Fibroblast of lung (primary cell): ENCODE measurements at regions not wholly inside any gene's neighbourhood (a gene's known extent, or its start where the extent isn't known, plus 50 kb on each side); places are given as distances from the start of the nearest gene placed in this dataset.

ENCODE experiments used
- DNase-seq, 2 donors: peaks; one replicate each; pipeline versions ENCODE4 v3.0.0 to v3.0.0-alpha.2; 2010; ENCODE audit warnings: low read depth in 2 of 2
- H2AFZ ChIP-seq: 2 replicates; pipeline ENCODE4 v1.5.1; 2012; ENCODE audit warnings: low read length, control low read depth, inconsistent platforms
- H3K27ac ChIP-seq: 2 replicates; pipeline ENCODE4 v1.5.1; 2011; ENCODE audit warnings: low read length, control low read depth; ENCODE audit not compliant: insufficient read depth
- H3K27me3 ChIP-seq: 2 replicates; pipeline ENCODE4 v1.5.1; 2011; ENCODE audit warnings: mild to moderate bottlenecking, low read length; ENCODE audit not compliant: control insufficient read depth, insufficient read depth
- H3K36me3 ChIP-seq: 2 replicates; pipeline ENCODE4 v1.5.1; 2011; ENCODE audit warnings: low read length; ENCODE audit not compliant: control insufficient read depth, insufficient read depth
- H3K4me1 ChIP-seq: 2 replicates; pipeline ENCODE4 v1.5.1; 2011; ENCODE audit warnings: low read length; ENCODE audit not compliant: control insufficient read depth, insufficient read depth; ENCODE audit errors: extremely low read depth
- H3K4me2 ChIP-seq: 2 replicates; pipeline ENCODE4 v1.5.1; 2011; ENCODE audit warnings: low read length, control low read depth; ENCODE audit not compliant: insufficient read depth; ENCODE audit errors: extremely low read depth
- H3K4me3 ChIP-seq, 4 experiments: fragments of 200-600 bp in 1 of 4; sonication (generic) in 1 of 4; replicated peaks in 1 of 4; 2 replicates each; pipeline ENCODE4 v1.5.1; 2011 to 2016; ENCODE audit warnings: low read length in 4 of 4, low read depth in 3 of 4, mild to moderate bottlenecking in 3 of 4, control low read depth in 2 of 4, inconsistent platforms in 1 of 4, mixed read lengths in 1 of 4; ENCODE audit not compliant: insufficient read depth in 1 of 4; ENCODE audit errors: control extremely low read depth in 1 of 4
- H3K79me2 ChIP-seq: 2 replicates; pipeline ENCODE4 v1.5.1; 2012; ENCODE audit warnings: mild to moderate bottlenecking, low read length, inconsistent platforms; ENCODE audit not compliant: control insufficient read depth, insufficient read depth
- H3K9ac ChIP-seq: 2 replicates; pipeline ENCODE4 v1.5.1; 2011; ENCODE audit warnings: mild to moderate bottlenecking, low read length, control low read depth; ENCODE audit not compliant: insufficient read depth
- H3K9me3 ChIP-seq: 2 replicates; pipeline ENCODE4 v1.5.1; 2012; ENCODE audit warnings: low read depth, low read length; ENCODE audit not compliant: control insufficient read depth, insufficient read depth
- H4K20me1 ChIP-seq: 2 replicates; pipeline ENCODE4 v1.5.1; 2011; ENCODE audit warnings: low read length; ENCODE audit not compliant: control insufficient read depth, insufficient read depth; ENCODE audit errors: extremely low read depth
- CTCF ChIP-seq, 2 donors: IDR thresholded peaks in 1 of 2; conservative IDR thresholded peaks in 1 of 2; 1 replicate in 1 of 2; 2 replicates in 1 of 2; pipeline ENCODE4 v1.5.1; 2011 to 2012; ENCODE audit warnings: low read length in 2 of 2, control low read depth in 1 of 2, inconsistent platforms in 1 of 2, low read depth in 1 of 2, mild to moderate bottlenecking in 1 of 2
- EZH2 ChIP-seq: IDR thresholded peaks from 2 replicates; pipeline ENCODE4 v1.5.1; 2012; ENCODE audit warnings: low read length, control low read depth, mild to moderate bottlenecking; ENCODE audit errors: missing control alignments

DNA sequence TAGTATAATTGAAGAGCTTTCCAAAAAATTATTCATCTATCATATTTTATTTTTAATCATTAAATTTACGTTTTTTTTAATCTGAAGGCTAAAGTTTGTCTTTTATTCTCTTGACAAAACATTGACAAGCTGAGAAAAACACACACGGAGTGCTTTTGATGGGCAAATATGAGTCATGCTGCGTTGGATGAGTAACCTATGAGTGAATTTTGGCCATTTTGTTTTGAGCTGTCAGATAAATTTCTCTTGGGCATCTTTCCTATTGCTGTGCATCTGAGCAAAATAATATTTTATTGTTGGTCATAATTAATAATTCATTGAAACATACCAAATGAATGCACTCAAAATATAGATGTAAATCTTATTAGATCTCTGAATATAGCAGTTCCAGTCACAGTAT lies 1144.1 kb upstream of the ADGRL2 start:
- Histone ChIP-seq H3K4me1 (no peaks in the 10 kb centered on the region), H3K27ac (no peak overlapping the region), H2AFZ (no peak overlapping the region), H3K27me3 (no peaks in the 10 kb centered on the region), H3K36me3 (no peaks in the 10 kb centered on the region), H3K9me3 (no peaks in the 10 kb centered on the region), H3K9ac (no peak overlapping the region), H3K4me3 (no peak overlapping the region), H3K4me2 (no peak overlapping the region), H4K20me1 (no peaks in the 10 kb centered on the region), H3K79me2 (no peaks in the 10 kb centered on the region)
- TF ChIP-seq EZH2, result no peak
- peak; percentile 14 to 38 for DNase-seq

- H3K4me1 ChIP-seq, result no peaks in the 10 kb centered on the region
- no peak overlapping the region for H2AFZ ChIP-seq
- no peaks in the 10 kb centered on the region for H4K20me1 ChIP-seq
- no peaks in the 10 kb centered on the region for H3K36me3 ChIP-seq
- no peak overlapping the region for H3K27ac ChIP-seq
- H3K27me3 ChIP-seq, result no peaks in the 10 kb centered on the region
- no peak overlapping the region for H3K4me3 ChIP-seq
- H3K4me2 ChIP-seq, result no peak overlapping the region
- TF ChIP-seq CTCF (conservative IDR thresholded peaks at IDR 0.05 in 1 of 2, IDR thresholded peaks at IDR 0.05 in 1 of 2; ENCODE audit: low read depth in 1 of 2, low read length in 2 of 2), result peak in 1 of 2 donors; percentile 45
- no peak for TF ChIP-seq EZH2
- H3K79me2 ChIP-seq, result no peaks in the 10 kb centered on the region
- peak; percentile 2 to 39 for DNase-seq
- H3K9ac ChIP-seq, result no peak overlapping the region
- H3K9me3 ChIP-seq, result no peaks in the 10 kb centered on the region
Measured at GRCh38 chr1:80656014-80656636, 1144.6 kb upstream of the ADGRL2 start.

- no peak overlapping the region for H3K27ac ChIP-seq
- H3K79me2 ChIP-seq, result no peaks in the 10 kb centered on the region
- H3K27me3 ChIP-seq, result no peaks in the 10 kb centered on the region
- DNase-seq, result no peak
- H3K4me1 ChIP-seq, result no peaks in the 10 kb centered on the region
- no peak overlapping the region for H3K9ac ChIP-seq
- no peaks in the 10 kb centered on the region for H3K9me3 ChIP-seq
- H3K36me3 ChIP-seq, result no peaks in the 10 kb centered on the region
- no peak overlapping the region for H3K4me2 ChIP-seq
- no peaks in the 10 kb centered on the region for H4K20me1 ChIP-seq
- no peak for TF ChIP-seq CTCF (conservative IDR thresholded peaks at IDR 0.05 in 1 of 2, IDR thresholded peaks at IDR 0.05 in 1 of 2; ENCODE audit: low read depth in 1 of 2, low read length in 2 of 2)
- TF ChIP-seq EZH2, result no peak
- H3K4me3 ChIP-seq, result no peak overlapping the region
- H2AFZ ChIP-seq, result no peak overlapping the region
Measured at GRCh38 chr1:80646053-80646452, 1154.7 kb upstream of the ADGRL2 start.
